ENCODE measurements at regions not wholly inside any gene's neighbourhood (a gene's known extent, or its start where the extent isn't known, plus 50 kb on each side); places are given as distances from the start of the nearest gene placed in this dataset.

- H3K27ac ChIP-seq (ENCODE audit: insufficient read depth, low read length), result no peak overlapping the region
- TF ChIP-seq EZH2 (IDR thresholded peaks at IDR 0.05; ENCODE audit: low read length, missing control alignments) (no peak), CTCF (conservative IDR thresholded peaks at IDR 0.05 in 1 of 2, IDR thresholded peaks at IDR 0.05 in 1 of 2; ENCODE audit: low read depth in 1 of 2, low read length in 2 of 2) (no peak)
- H3K36me3 ChIP-seq (ENCODE audit: control insufficient read depth, insufficient read depth, low read length), result no peaks in the 10 kb centered on the region
- peaks cover 3% of the 10 kb centered on the region for H3K9me3 ChIP-seq (ENCODE audit: control insufficient read depth, insufficient read depth, low read depth, low read length)
- no peak overlapping the region for H3K9ac ChIP-seq (ENCODE audit: insufficient read depth, low read length)
- H3K4me3 ChIP-seq (replicated peaks in 1 of 4; ENCODE audit: control extremely low read depth in 1 of 4, insufficient read depth in 1 of 4, low read depth in 3 of 4, low read length in 4 of 4), result no peak overlapping the region
- no peak overlapping the region for H3K4me2 ChIP-seq (ENCODE audit: extremely low read depth, insufficient read depth, low read length)
- no peak overlapping the region for H2AFZ ChIP-seq (ENCODE audit: low read length)
- H4K20me1 ChIP-seq (ENCODE audit: control insufficient read depth, extremely low read depth, insufficient read depth, low read length), result no peaks in the 10 kb centered on the region
- no peaks in the 10 kb centered on the region for H3K4me1 ChIP-seq (ENCODE audit: control insufficient read depth, extremely low read depth, insufficient read depth, low read length)
- no peaks in the 10 kb centered on the region for H3K79me2 ChIP-seq (ENCODE audit: control insufficient read depth, insufficient read depth, low read length)
- no peaks in the 10 kb centered on the region for H3K27me3 ChIP-seq (ENCODE audit: control insufficient read depth, insufficient read depth, low read length)
- no peak for DNase-seq (ENCODE audit: low read depth in 2 of 2)
Observed at GRCh38 chr2:2860589-2861300, 516.9 kb downstream of the EIPR1 start.

- no peak for DNase-seq (ENCODE audit: low read depth in 2 of 2)
- Histone ChIP-seq H2AFZ (ENCODE audit: low read length) (no peak overlapping the region), H3K4me2 (ENCODE audit: extremely low read depth, insufficient read depth, low read length) (no peak overlapping the region), H3K27me3 (ENCODE audit: control insufficient read depth, insufficient read depth, low read length) (no peaks in the 10 kb centered on the region), H3K4me1 (ENCODE audit: control insufficient read depth, extremely low read depth, insufficient read depth, low read length) (no peaks in the 10 kb centered on the region), H3K36me3 (ENCODE audit: control insufficient read depth, insufficient read depth, low read length) (no peaks in the 10 kb centered on the region), H3K79me2 (ENCODE audit: control insufficient read depth, insufficient read depth, low read length) (no peaks in the 10 kb centered on the region), H4K20me1 (ENCODE audit: control insufficient read depth, extremely low read depth, insufficient read depth, low read length) (no peaks in the 10 kb centered on the region), H3K27ac (ENCODE audit: insufficient read depth, low read length) (no peak overlapping the region), H3K4me3 (replicated peaks in 1 of 4; ENCODE audit: control extremely low read depth in 1 of 4, insufficient read depth in 1 of 4, low read depth in 3 of 4, low read length in 4 of 4) (no peak overlapping the region), H3K9ac (ENCODE audit: insufficient read depth, low read length) (no peak overlapping the region), H3K9me3 (ENCODE audit: control insufficient read depth, insufficient read depth, low read depth, low read length) (peaks cover 3% of the 10 kb centered on the region)
- TF ChIP-seq CTCF (conservative IDR thresholded peaks at IDR 0.05 in 1 of 2, IDR thresholded peaks at IDR 0.05 in 1 of 2; ENCODE audit: low read depth in 1 of 2, low read length in 2 of 2) (no peak), EZH2 (IDR thresholded peaks at IDR 0.05; ENCODE audit: low read length, missing control alignments) (no peak)
Observed at GRCh38 chr2:2859732-2860131, 517.9 kb downstream of the EIPR1 start.

- no peaks in the 10 kb centered on the region for H3K36me3 ChIP-seq (ENCODE audit: control insufficient read depth, insufficient read depth, low read length)
- no peak overlapping the region for H2AFZ ChIP-seq (ENCODE audit: low read length)
- H3K4me1 ChIP-seq (ENCODE audit: control insufficient read depth, extremely low read depth, insufficient read depth, low read length), result no peaks in the 10 kb centered on the region
- peaks cover 3% of the 10 kb centered on the region for H3K9me3 ChIP-seq (ENCODE audit: control insufficient read depth, insufficient read depth, low read depth, low read length)
- no peaks in the 10 kb centered on the region for H3K27me3 ChIP-seq (ENCODE audit: control insufficient read depth, insufficient read depth, low read length)
- DNase-seq (ENCODE audit: low read depth in 2 of 2), result no peak
- no peak overlapping the region for H3K9ac ChIP-seq (ENCODE audit: insufficient read depth, low read length)
- TF ChIP-seq EZH2 (IDR thresholded peaks at IDR 0.05; ENCODE audit: low read length, missing control alignments), result no peak
- no peak for TF ChIP-seq CTCF (conservative IDR thresholded peaks at IDR 0.05 in 1 of 2, IDR thresholded peaks at IDR 0.05 in 1 of 2; ENCODE audit: low read depth in 1 of 2, low read length in 2 of 2)
- H4K20me1 ChIP-seq (ENCODE audit: control insufficient read depth, extremely low read depth, insufficient read depth, low read length), result no peaks in the 10 kb centered on the region
- H3K27ac ChIP-seq (ENCODE audit: insufficient read depth, low read length), result no peak overlapping the region
- no peak overlapping the region for H3K4me2 ChIP-seq (ENCODE audit: extremely low read depth, insufficient read depth, low read length)
- H3K4me3 ChIP-seq (replicated peaks in 1 of 4; ENCODE audit: control extremely low read depth in 1 of 4, insufficient read depth in 1 of 4, low read depth in 3 of 4, low read length in 4 of 4), result no peak overlapping the region
- H3K79me2 ChIP-seq (ENCODE audit: control insufficient read depth, insufficient read depth, low read length), result no peaks in the 10 kb centered on the region
Observed at GRCh38 chr2:2859164-2859563, 518.5 kb downstream of the EIPR1 start.

All from fibroblast of lung (primary cell).